Osteoblast (primary cell): ENCODE measurements at regions not wholly inside any gene's neighbourhood (a gene's known extent, or its start where the extent isn't known, plus 50 kb on each side); places are given as distances from the start of the nearest gene placed in this dataset.

ENCODE experiments used
- DNase-seq: peaks from one replicate; pipeline ENCODE4 v3.0.0; 2011; ENCODE audit warnings: low spot score, mixed read lengths; ENCODE audit not compliant: insufficient read length; ENCODE audit errors: missing footprints
- H2AFZ ChIP-seq: 2 replicates; pipeline ENCODE4 v1.6.0; 2011; ENCODE audit warnings: mild to moderate bottlenecking, low read length
- H3K27ac ChIP-seq: 2 replicates; pipeline ENCODE4 v1.5.1; 2011; ENCODE audit warnings: mild to moderate bottlenecking, low read depth, low read length, moderate library complexity
- H3K27me3 ChIP-seq: 2 replicates; pipeline ENCODE4 v1.6.0; 2012; ENCODE audit warnings: mild to moderate bottlenecking, control low read depth, inconsistent platforms, low read length, moderate library complexity; ENCODE audit not compliant: insufficient read depth
- H3K36me3 ChIP-seq: 2 replicates; pipeline ENCODE4 v1.5.1; 2011; ENCODE audit warnings: mild to moderate bottlenecking, low read length, control low read depth, moderate library complexity; ENCODE audit not compliant: insufficient read depth
- H3K4me1 ChIP-seq: 2 replicates; pipeline ENCODE4 v1.5.1; 2011; ENCODE audit warnings: mild to moderate bottlenecking, low read length, control low read depth, moderate library complexity; ENCODE audit not compliant: insufficient read depth
- H3K4me2 ChIP-seq: 2 replicates; pipeline ENCODE4 v1.6.0; 2011; ENCODE audit warnings: mild to moderate bottlenecking, low read length; ENCODE audit not compliant: insufficient read depth
- H3K4me3 ChIP-seq: fragments of 200-600 bp; sonication (generic); 3 replicates; pipeline ENCODE4 v1.5.1; 2012; ENCODE audit warnings: mild to moderate bottlenecking, low read length, inconsistent platforms; ENCODE audit not compliant: insufficient read depth
- H3K79me2 ChIP-seq: 2 replicates; pipeline ENCODE4 v1.6.0; 2012; ENCODE audit warnings: mild to moderate bottlenecking, low read length, control low read depth, inconsistent platforms; ENCODE audit not compliant: insufficient read depth
- H3K9me3 ChIP-seq: 2 replicates; pipeline ENCODE4 v1.5.1; 2011; ENCODE audit warnings: low read depth, low read length, control low read depth
- H4K20me1 ChIP-seq: 2 replicates; pipeline ENCODE4 v1.6.0; 2012; ENCODE audit warnings: mild to moderate bottlenecking, low read length, control low read depth; ENCODE audit not compliant: insufficient read depth
- TF ChIP-seq, protein P1 (sequence below): IDR thresholded peaks from 2 replicates; pipeline ENCODE4 v1.5.1; 2011; ENCODE audit warnings: mild to moderate bottlenecking, low read depth, low read length, moderate library complexity; ENCODE audit errors: extremely low read depth

DNA sequence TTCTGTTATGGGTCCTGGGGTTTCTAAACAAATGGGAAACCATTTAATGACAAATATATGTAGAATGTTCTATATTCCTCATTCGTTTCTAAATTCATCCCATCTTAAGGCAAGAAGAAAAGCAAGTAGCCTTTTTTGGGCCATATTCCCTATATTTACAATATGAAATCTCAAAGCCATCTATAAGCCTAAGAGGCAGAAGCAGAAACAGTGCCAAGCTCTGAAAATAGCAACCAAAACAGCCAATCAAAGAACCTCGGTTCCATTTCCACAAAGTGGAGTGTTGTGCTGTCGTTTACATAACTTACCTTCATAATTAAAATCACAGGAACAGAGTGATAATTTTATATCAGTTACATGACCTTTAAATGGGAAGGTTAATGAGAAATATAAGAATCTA is 330.6 kb upstream of the GATB start:
- H2AFZ ChIP-seq = no peak overlapping the region
- no peak overlapping the region for H3K27ac ChIP-seq
- peaks cover 8% of the 10 kb centered on the region for H3K4me1 ChIP-seq
- H3K4me2 ChIP-seq = no peak overlapping the region
- H3K36me3 ChIP-seq = no peaks in the 10 kb centered on the region
- no peak for DNase-seq
- no peak overlapping the region for H3K4me3 ChIP-seq
- no peaks in the 10 kb centered on the region for H4K20me1 ChIP-seq
- TF ChIP-seq, protein P1, sequence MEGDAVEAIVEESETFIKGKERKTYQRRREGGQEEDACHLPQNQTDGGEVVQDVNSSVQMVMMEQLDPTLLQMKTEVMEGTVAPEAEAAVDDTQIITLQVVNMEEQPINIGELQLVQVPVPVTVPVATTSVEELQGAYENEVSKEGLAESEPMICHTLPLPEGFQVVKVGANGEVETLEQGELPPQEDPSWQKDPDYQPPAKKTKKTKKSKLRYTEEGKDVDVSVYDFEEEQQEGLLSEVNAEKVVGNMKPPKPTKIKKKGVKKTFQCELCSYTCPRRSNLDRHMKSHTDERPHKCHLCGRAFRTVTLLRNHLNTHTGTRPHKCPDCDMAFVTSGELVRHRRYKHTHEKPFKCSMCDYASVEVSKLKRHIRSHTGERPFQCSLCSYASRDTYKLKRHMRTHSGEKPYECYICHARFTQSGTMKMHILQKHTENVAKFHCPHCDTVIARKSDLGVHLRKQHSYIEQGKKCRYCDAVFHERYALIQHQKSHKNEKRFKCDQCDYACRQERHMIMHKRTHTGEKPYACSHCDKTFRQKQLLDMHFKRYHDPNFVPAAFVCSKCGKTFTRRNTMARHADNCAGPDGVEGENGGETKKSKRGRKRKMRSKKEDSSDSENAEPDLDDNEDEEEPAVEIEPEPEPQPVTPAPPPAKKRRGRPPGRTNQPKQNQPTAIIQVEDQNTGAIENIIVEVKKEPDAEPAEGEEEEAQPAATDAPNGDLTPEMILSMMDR = no peak
- peaks cover 4% of the 10 kb centered on the region for H3K27me3 ChIP-seq
- H3K9me3 ChIP-seq = no peaks in the 10 kb centered on the region
- no peaks in the 10 kb centered on the region for H3K79me2 ChIP-seq

GRCh38 chr4:152090543-152090942 is 329.7 kb upstream of the GATB start:
- H3K27me3 ChIP-seq = no peaks in the 10 kb centered on the region
- peaks cover 5% of the 10 kb centered on the region for H3K4me1 ChIP-seq
- H2AFZ ChIP-seq = no peak overlapping the region
- H4K20me1 ChIP-seq = no peaks in the 10 kb centered on the region
- TF ChIP-seq, protein P1 = no peak
- H3K4me3 ChIP-seq = no peak overlapping the region
- no peak for DNase-seq
- H3K9me3 ChIP-seq = no peaks in the 10 kb centered on the region
- no peak overlapping the region for H3K4me2 ChIP-seq
- H3K79me2 ChIP-seq = no peaks in the 10 kb centered on the region
- H3K27ac ChIP-seq = no peak overlapping the region
- no peaks in the 10 kb centered on the region for H3K36me3 ChIP-seq

DNA sequence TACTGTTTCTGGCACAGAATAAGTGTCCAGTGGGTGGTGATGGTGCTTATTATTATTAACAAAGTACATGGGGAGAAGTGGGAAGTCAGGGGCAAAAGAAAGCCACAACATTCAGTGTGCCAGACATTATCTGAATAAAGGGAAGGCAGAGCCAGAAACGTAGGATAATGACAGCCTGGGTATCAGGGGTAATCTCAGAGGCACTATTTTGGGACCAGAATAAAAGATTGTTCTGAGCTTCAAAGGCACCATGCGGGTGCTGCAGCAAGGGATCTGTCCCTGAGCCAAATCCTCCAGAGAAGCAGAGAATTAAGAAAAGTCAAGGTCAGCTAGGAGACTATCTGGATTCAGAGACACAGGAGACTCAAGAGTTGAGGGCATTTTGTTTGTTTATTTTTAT is 328.8 kb upstream of the GATB start:
- H3K79me2 ChIP-seq = no peaks in the 10 kb centered on the region
- no peaks in the 10 kb centered on the region for H3K36me3 ChIP-seq
- no peak overlapping the region for H3K4me3 ChIP-seq
- H3K9me3 ChIP-seq = no peaks in the 10 kb centered on the region
- no peaks in the 10 kb centered on the region for H3K4me1 ChIP-seq
- no peak overlapping the region for H3K4me2 ChIP-seq
- H3K27me3 ChIP-seq = peaks cover 4% of the 10 kb centered on the region
- DNase-seq = no peak
- no peaks in the 10 kb centered on the region for H4K20me1 ChIP-seq
- TF ChIP-seq, protein P1 = no peak
- no peak overlapping the region for H2AFZ ChIP-seq
- H3K27ac ChIP-seq = no peak overlapping the region

DNA sequence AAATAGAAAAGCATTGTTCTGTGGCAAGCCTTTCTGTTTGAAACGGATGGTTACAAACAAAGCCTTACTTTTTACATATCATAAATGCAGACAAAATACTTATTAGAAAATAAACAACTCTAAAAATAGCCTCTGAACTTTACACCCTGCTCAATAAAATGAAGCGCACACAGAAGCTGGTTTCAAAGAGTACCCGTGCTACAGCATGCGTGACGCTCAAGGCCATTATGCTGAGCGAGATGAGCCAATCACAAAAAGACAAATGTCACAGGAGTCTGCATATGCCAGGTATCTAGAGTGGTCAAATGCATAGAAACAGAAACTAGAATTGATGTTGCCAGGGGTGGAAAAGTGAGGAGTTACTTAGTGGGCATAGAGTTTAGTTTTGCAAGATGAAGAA is 326.5 kb upstream of the GATB start:
- no peak for DNase-seq
- no peak overlapping the region for H3K4me3 ChIP-seq
- no peaks in the 10 kb centered on the region for H3K79me2 ChIP-seq
- no peaks in the 10 kb centered on the region for H3K9me3 ChIP-seq
- peaks cover 12% of the 10 kb centered on the region for H3K27me3 ChIP-seq
- H3K27ac ChIP-seq = no peak overlapping the region
- TF ChIP-seq, protein P1 = no peak
- H2AFZ ChIP-seq = no peak overlapping the region
- H3K4me1 ChIP-seq = no peaks in the 10 kb centered on the region
- no peak overlapping the region for H3K4me2 ChIP-seq
- H4K20me1 ChIP-seq = no peaks in the 10 kb centered on the region
- H3K36me3 ChIP-seq = no peaks in the 10 kb centered on the region
